GM23338 (cell line): ENCODE measurements at regions not wholly inside any gene's neighbourhood (a gene's known extent, or its start where the extent isn't known, plus 50 kb on each side); places are given as distances from the start of the nearest gene placed in this dataset.

Experiments used
- ATAC-seq: fragments of 200-7000 bp; cut with Tn5 transposase; 3 replicates; pipeline ENCODE4 v1.9.1; 2020
- DNase-seq: peaks from one replicate; pipeline ENCODE4 v3.0.0-alpha.2; 2015; ENCODE audit warnings: low spot score
- H2AFZ ChIP-seq: fragments of 200-600 bp; sonication (generic); 2 replicates; pipeline ENCODE4 v1.8.0; 2016; ENCODE audit warnings: antibody characterized with exemption, mild to moderate bottlenecking, moderate library complexity
- H3F3A ChIP-seq: fragments of 200-600 bp; sonication (generic); replicated peaks from 2 replicates; pipeline ENCODE4 v1.8.0; 2017; ENCODE audit warnings: antibody characterized with exemption, mixed run types, low read depth
- H3K27ac ChIP-seq: fragments of 200-600 bp; sonication (generic); 2 replicates; pipeline ENCODE4 v1.6.1; 2016; ENCODE audit warnings: low read depth
- H3K27me3 ChIP-seq: fragments of 200-600 bp; sonication (generic); 2 replicates; pipeline ENCODE4 v1.8.0; 2016; ENCODE audit warnings: mild to moderate bottlenecking, mixed run types, moderate library complexity; ENCODE audit not compliant: insufficient read depth
- H3K36me3 ChIP-seq: fragments of 200-600 bp; sonication (generic); 2 replicates; pipeline ENCODE4 v1.8.0; 2016; ENCODE audit warnings: mild to moderate bottlenecking; ENCODE audit not compliant: insufficient read depth
- H3K4me1 ChIP-seq: fragments of 200-600 bp; sonication (generic); 2 replicates; pipeline ENCODE4 v1.8.0; 2016; ENCODE audit warnings: mild to moderate bottlenecking, moderate library complexity; ENCODE audit not compliant: insufficient read depth
- H3K4me2 ChIP-seq: fragments of 200-600 bp; sonication (generic); 2 replicates; pipeline ENCODE4 v1.7.1; 2017; ENCODE audit warnings: mixed run types
- H3K4me3 ChIP-seq: fragments of 200-600 bp; sonication (generic); 2 replicates; pipeline ENCODE4 v1.6.1; 2016; ENCODE audit warnings: mixed run types
- H3K79me2 ChIP-seq: fragments of 200-600 bp; sonication (generic); replicated peaks from 2 replicates; pipeline ENCODE4 v1.8.0; 2017; ENCODE audit warnings: mild to moderate bottlenecking; ENCODE audit not compliant: insufficient read depth
- H3K9me2 ChIP-seq: fragments of 200-600 bp; sonication (generic); 2 replicates; pipeline ENCODE4 v1.8.0; 2017; ENCODE audit not compliant: insufficient read depth
- H4K20me1 ChIP-seq: fragments of 200-600 bp; sonication (generic); replicated peaks from 2 replicates; pipeline ENCODE4 v1.8.0; 2017; ENCODE audit warnings: mild to moderate bottlenecking; ENCODE audit not compliant: insufficient read depth
- H3K27ac Mint-ChIP-seq: 2 replicates; pipeline ENCODE4 v1.8.0; 2020; ENCODE audit warnings: inconsistent platforms, mild to moderate bottlenecking, moderate library complexity, mixed read lengths
- H3K27me3 Mint-ChIP-seq: 3 replicates; pipeline ENCODE4 v1.8.0; 2022; ENCODE audit warnings: low read depth, mild to moderate bottlenecking, moderate library complexity, mixed read lengths, inconsistent platforms; ENCODE audit not compliant: insufficient read depth, poor library complexity
- H3K36me3 Mint-ChIP-seq: 3 replicates; pipeline ENCODE4 v1.8.0; 2021; ENCODE audit warnings: low read depth, mild to moderate bottlenecking, inconsistent platforms, moderate library complexity, mixed read lengths
- H3K4me1 Mint-ChIP-seq: 3 replicates; pipeline ENCODE4 v1.8.0; 2020; ENCODE audit warnings: mild to moderate bottlenecking, inconsistent platforms, mixed read lengths
- H3K4me3 Mint-ChIP-seq: 3 replicates; pipeline ENCODE4 v1.8.0; 2021; ENCODE audit warnings: moderate library complexity, mild to moderate bottlenecking, inconsistent platforms, mixed read lengths
- H3K9me3 Mint-ChIP-seq: 3 replicates; pipeline ENCODE4 v1.8.0; 2020; ENCODE audit warnings: moderate library complexity, mild to moderate bottlenecking, inconsistent platforms, mixed read lengths
- CREB1 ChIP-seq: fragments of 250-450 bp; sonication (Bioruptor Pico); IDR thresholded peaks from 2 replicates; pipeline ENCODE4 v1.5.0; 2020; ENCODE audit warnings: low read depth, mild to moderate bottlenecking, moderate library complexity
- EZH2 ChIP-seq: fragments of 200-600 bp; sonication (generic); IDR thresholded peaks from one replicate; pipeline ENCODE4 v1.8.0; 2017; ENCODE audit warnings: antibody characterized with exemption, mild to moderate bottlenecking, low read depth; ENCODE audit not compliant: unreplicated experiment
- EZH2phosphoT487 ChIP-seq: fragments of 200-600 bp; sonication (generic); IDR thresholded peaks from one replicate; pipeline ENCODE4 v1.8.1; 2018; ENCODE audit warnings: antibody characterized with exemption; ENCODE audit not compliant: unreplicated experiment
- JUNB ChIP-seq: IDR thresholded peaks from one replicate; pipeline ENCODE4 v1.6.1; 2016; ENCODE audit warnings: antibody characterized with exemption; ENCODE audit not compliant: unreplicated experiment
- NANOG ChIP-seq: IDR thresholded peaks from 2 replicates; pipeline ENCODE4 v1.6.1; 2016; ENCODE audit warnings: antibody characterized with exemption, borderline replicate concordance
- POLR2AphosphoS5 ChIP-seq: IDR thresholded peaks from 2 replicates; pipeline ENCODE4 v1.6.1; 2016; ENCODE audit warnings: antibody characterized with exemption, low read depth
- REST ChIP-seq: IDR thresholded peaks from one replicate; pipeline ENCODE4 v1.6.1; 2018; ENCODE audit warnings: antibody characterized with exemption; ENCODE audit not compliant: unreplicated experiment
- STAT1 ChIP-seq: IDR thresholded peaks from one replicate; pipeline ENCODE4 v1.6.1; 2016; ENCODE audit warnings: antibody characterized with exemption; ENCODE audit not compliant: unreplicated experiment
- ZNF114 ChIP-seq: fragments of 250-450 bp; sonication (Bioruptor Pico); IDR thresholded peaks from 2 replicates; pipeline ENCODE4 v1.5.0; 2020; ENCODE audit warnings: mild to moderate bottlenecking, moderate library complexity
- ZNF331 ChIP-seq: fragments of 250-450 bp; sonication (Bioruptor Pico); IDR thresholded peaks from 2 replicates; pipeline ENCODE4 v1.5.0; 2020; ENCODE audit warnings: low read depth, mild to moderate bottlenecking, moderate library complexity
- ZNF462 ChIP-seq: fragments of 250-450 bp; sonication (Bioruptor Pico); IDR thresholded peaks from 2 replicates; pipeline ENCODE4 v1.5.0; 2020; ENCODE audit warnings: mild to moderate bottlenecking, moderate library complexity
- TF ChIP-seq, protein P1 (sequence below): IDR thresholded peaks from 2 replicates; pipeline ENCODE4 v1.6.1; 2016; ENCODE audit warnings: antibody characterized with exemption
- TF ChIP-seq, protein P2 (sequence below), 2 experiments: fragments of 200-600 bp in 1 of 2; sonication (generic) in 1 of 2; conservative IDR thresholded peaks; 2 replicates each; pipeline versions ENCODE4 v1.5.1 to v1.6.1; 2016 to 2017; ENCODE audit warnings: antibody characterized with exemption in 2 of 2, low read depth in 2 of 2, mild to moderate bottlenecking in 2 of 2, moderate library complexity in 1 of 2

DNA sequence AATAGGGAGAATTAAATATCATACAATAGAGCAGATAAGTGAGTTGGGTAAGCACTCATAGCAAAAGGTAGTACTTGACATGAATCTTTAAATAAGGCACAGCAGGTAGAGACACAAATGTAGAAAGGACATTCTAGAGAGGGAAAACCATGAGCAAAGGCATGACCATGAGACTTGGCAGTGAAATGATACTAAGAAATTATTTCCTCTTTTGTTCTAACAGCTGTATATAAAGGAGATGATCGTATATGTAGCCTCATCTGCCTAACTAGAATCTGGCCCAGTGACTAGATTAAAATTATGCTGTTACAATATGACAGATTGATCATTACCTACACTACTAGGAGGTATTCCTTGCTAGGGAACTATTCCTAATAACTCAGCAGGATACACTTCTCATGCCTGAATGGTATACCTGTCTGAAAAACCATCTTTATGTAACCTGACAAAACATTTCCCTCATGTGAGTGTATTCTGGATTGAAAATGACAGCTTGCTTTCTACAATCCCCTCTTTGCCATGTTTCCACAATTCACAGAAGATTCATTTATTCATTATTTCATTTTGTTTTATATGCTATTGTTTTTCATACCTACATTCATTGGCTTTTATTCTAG is 725.7 kb downstream of the C12orf50 start:
- H3K36me3 ChIP-seq = no peaks in the 10 kb centered on the region
- H3K27ac Mint-ChIP-seq = no peak overlapping the region

More for the DNA sequence above, 725.7 kb downstream of the C12orf50 start:
- Histone ChIP-seq H3K4me1 (no peaks in the 10 kb centered on the region), H3K79me2 (no peaks in the 10 kb centered on the region), H3K4me3 (no peak overlapping the region), H3K27me3 (no peaks in the 10 kb centered on the region), H3K9me2 (no peaks in the 10 kb centered on the region), H3K27ac (no peak overlapping the region), H2AFZ (no peak overlapping the region), H3K4me2 (no peak overlapping the region), H4K20me1 (no peaks in the 10 kb centered on the region), H3F3A (no peaks in the 10 kb centered on the region)
- no peaks in the 10 kb centered on the region for H3K9me3 Mint-ChIP-seq
- DNase-seq (no peak), ATAC-seq (no peak)
- no peak overlapping the region for H3K4me3 Mint-ChIP-seq
- H3K4me1 Mint-ChIP-seq = peaks cover 2% of the 10 kb centered on the region; the same call in 1 of the 3 replicates
- H3K27me3 Mint-ChIP-seq = no peaks in the 10 kb centered on the region
- TF ChIP-seq ZNF462 (CRISPR knock-in tag) = no peak
- TF ChIP-seq, protein P1, sequence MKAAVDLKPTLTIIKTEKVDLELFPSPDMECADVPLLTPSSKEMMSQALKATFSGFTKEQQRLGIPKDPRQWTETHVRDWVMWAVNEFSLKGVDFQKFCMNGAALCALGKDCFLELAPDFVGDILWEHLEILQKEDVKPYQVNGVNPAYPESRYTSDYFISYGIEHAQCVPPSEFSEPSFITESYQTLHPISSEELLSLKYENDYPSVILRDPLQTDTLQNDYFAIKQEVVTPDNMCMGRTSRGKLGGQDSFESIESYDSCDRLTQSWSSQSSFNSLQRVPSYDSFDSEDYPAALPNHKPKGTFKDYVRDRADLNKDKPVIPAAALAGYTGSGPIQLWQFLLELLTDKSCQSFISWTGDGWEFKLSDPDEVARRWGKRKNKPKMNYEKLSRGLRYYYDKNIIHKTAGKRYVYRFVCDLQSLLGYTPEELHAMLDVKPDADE = no peak
- TF ChIP-seq ZNF114 (CRISPR knock-in tag) = no peak
- no peak for TF ChIP-seq EZH2phosphoT487
- TF ChIP-seq, protein P2, sequence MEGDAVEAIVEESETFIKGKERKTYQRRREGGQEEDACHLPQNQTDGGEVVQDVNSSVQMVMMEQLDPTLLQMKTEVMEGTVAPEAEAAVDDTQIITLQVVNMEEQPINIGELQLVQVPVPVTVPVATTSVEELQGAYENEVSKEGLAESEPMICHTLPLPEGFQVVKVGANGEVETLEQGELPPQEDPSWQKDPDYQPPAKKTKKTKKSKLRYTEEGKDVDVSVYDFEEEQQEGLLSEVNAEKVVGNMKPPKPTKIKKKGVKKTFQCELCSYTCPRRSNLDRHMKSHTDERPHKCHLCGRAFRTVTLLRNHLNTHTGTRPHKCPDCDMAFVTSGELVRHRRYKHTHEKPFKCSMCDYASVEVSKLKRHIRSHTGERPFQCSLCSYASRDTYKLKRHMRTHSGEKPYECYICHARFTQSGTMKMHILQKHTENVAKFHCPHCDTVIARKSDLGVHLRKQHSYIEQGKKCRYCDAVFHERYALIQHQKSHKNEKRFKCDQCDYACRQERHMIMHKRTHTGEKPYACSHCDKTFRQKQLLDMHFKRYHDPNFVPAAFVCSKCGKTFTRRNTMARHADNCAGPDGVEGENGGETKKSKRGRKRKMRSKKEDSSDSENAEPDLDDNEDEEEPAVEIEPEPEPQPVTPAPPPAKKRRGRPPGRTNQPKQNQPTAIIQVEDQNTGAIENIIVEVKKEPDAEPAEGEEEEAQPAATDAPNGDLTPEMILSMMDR (conservative IDR thresholded peaks at IDR 0.05; ENCODE audit: low read depth in 2 of 2) = no peak
- TF ChIP-seq POLR2AphosphoS5 = no peak
- TF ChIP-seq REST = no peak
- TF ChIP-seq JUNB = no peak
- no peak for TF ChIP-seq EZH2
- no peak for TF ChIP-seq NANOG
- no peak for TF ChIP-seq ZNF331
- TF ChIP-seq STAT1 = no peak
- TF ChIP-seq CREB1 (CRISPR knock-in tag) = no peak
- H3K36me3 Mint-ChIP-seq = no peaks in the 10 kb centered on the region
